Stomach (tissue), 4 donors: ENCODE measurements at regions not wholly inside any gene's neighbourhood (a gene's known extent, or its start where the extent isn't known, plus 50 kb on each side); places are given as distances from the start of the nearest gene placed in this dataset.

Source experiments
- POLR2A ChIP-seq, 4 donors: fragments of 450-650 bp; IDR thresholded peaks; one replicate each; pipeline ENCODE4 v1.6.1; 2016; ENCODE audit warnings: antibody characterized with exemption in 4 of 4, control low read depth in 2 of 4, mild to moderate bottlenecking in 1 of 4, moderate library complexity in 1 of 4
- TF ChIP-seq, protein P1 (sequence below), 7 experiments: fragments of 450-650 bp in 4 of 7; fragments of 200-600 bp in 3 of 7; sonication (generic) in 3 of 7; IDR thresholded peaks; one replicate each; pipeline ENCODE4 v1.5.1; 2016 to 2019; ENCODE audit warnings: antibody characterized with exemption in 7 of 7, control low read depth in 2 of 7, mild to moderate bottlenecking in 1 of 7

DNA sequence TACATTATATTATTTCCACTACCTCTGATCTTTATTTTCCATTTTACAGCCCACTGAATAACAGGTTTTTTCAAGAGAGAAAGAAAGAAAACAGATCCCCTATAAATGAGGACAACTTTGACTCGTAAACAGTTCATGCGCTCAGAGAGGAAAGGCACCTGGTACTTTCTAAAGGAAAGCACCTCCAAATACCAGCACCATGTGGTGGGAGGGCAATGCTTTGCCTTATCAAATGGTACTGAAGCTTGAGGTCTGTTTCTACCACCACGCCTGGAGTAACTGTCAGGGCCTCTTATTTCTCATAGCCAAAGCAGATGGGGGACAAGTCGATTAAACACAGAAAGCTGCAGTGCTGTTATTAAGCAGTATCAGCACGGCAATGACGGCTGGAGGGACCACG, 510.3 kb upstream of the ZFHX3 start:
- TF ChIP-seq POLR2A (IDR thresholded peaks at IDR 0.05), result no peak
- TF ChIP-seq, protein P1, sequence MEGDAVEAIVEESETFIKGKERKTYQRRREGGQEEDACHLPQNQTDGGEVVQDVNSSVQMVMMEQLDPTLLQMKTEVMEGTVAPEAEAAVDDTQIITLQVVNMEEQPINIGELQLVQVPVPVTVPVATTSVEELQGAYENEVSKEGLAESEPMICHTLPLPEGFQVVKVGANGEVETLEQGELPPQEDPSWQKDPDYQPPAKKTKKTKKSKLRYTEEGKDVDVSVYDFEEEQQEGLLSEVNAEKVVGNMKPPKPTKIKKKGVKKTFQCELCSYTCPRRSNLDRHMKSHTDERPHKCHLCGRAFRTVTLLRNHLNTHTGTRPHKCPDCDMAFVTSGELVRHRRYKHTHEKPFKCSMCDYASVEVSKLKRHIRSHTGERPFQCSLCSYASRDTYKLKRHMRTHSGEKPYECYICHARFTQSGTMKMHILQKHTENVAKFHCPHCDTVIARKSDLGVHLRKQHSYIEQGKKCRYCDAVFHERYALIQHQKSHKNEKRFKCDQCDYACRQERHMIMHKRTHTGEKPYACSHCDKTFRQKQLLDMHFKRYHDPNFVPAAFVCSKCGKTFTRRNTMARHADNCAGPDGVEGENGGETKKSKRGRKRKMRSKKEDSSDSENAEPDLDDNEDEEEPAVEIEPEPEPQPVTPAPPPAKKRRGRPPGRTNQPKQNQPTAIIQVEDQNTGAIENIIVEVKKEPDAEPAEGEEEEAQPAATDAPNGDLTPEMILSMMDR (IDR thresholded peaks at IDR 0.05), result no peak
